Hepatocyte (in vitro differentiated cells): ENCODE measurements at regions not wholly inside any gene's neighbourhood (a gene's known extent, or its start where the extent isn't known, plus 50 kb on each side); places are given as distances from the start of the nearest gene placed in this dataset.

ENCODE experiments used
- DNase-seq: peaks from one replicate; pipeline ENCODE4 v3.0.0-alpha.2; 2016; ENCODE audit warnings: low spot score
- H2AFZ ChIP-seq: fragments of 200-600 bp; sonication (generic); 2 replicates; pipeline ENCODE4 v1.6.0; 2016; ENCODE audit warnings: antibody characterized with exemption, mild to moderate bottlenecking
- H3K27ac ChIP-seq: fragments of 200-600 bp; sonication (generic); 2 replicates; pipeline ENCODE4 v1.5.1; 2016; ENCODE audit warnings: mild to moderate bottlenecking
- H3K27me3 ChIP-seq: fragments of 200-600 bp; sonication (generic); 2 replicates; pipeline ENCODE4 v1.6.1; 2016
- H3K36me3 ChIP-seq: fragments of 200-600 bp; sonication (generic); replicated peaks from 2 replicates; pipeline ENCODE4 v1.5.1; 2016; ENCODE audit warnings: low read depth; ENCODE audit not compliant: insufficient read depth
- H3K4me1 ChIP-seq: fragments of 200-600 bp; sonication (generic); 2 replicates; pipeline ENCODE4 v1.5.1; 2016; ENCODE audit warnings: mild to moderate bottlenecking, moderate library complexity; ENCODE audit not compliant: insufficient read depth
- H3K4me2 ChIP-seq: fragments of 200-600 bp; sonication (generic); 2 replicates; pipeline ENCODE4 v1.6.0; 2016
- H3K4me3 ChIP-seq: fragments of 200-600 bp; sonication (generic); 2 replicates; pipeline ENCODE4 v1.5.1; 2016; ENCODE audit warnings: mild to moderate bottlenecking
- H3K79me2 ChIP-seq: fragments of 200-600 bp; sonication (generic); 2 replicates; pipeline ENCODE4 v1.6.0; 2017; ENCODE audit warnings: mild to moderate bottlenecking
- H3K9me2 ChIP-seq: fragments of 200-600 bp; sonication (generic); replicated peaks from 2 replicates; pipeline ENCODE4 v1.6.0; 2017; ENCODE audit warnings: mild to moderate bottlenecking; ENCODE audit not compliant: insufficient read depth
- H3K9me3 ChIP-seq: fragments of 200-600 bp; sonication (generic); 2 replicates; pipeline ENCODE4 v1.5.1; 2016; ENCODE audit warnings: low read depth, mild to moderate bottlenecking
- H4K20me1 ChIP-seq: fragments of 200-600 bp; sonication (generic); 2 replicates; pipeline ENCODE4 v1.6.0; 2016; ENCODE audit warnings: mild to moderate bottlenecking; ENCODE audit not compliant: insufficient read depth, poor library complexity, severe bottlenecking
- EZH2 ChIP-seq: fragments of 200-600 bp; sonication (generic); IDR thresholded peaks from 2 replicates; pipeline ENCODE4 v1.6.1; 2016; ENCODE audit warnings: antibody characterized with exemption, mild to moderate bottlenecking, borderline replicate concordance
- EZH2phosphoT487 ChIP-seq: fragments of 200-600 bp; sonication (generic); IDR thresholded peaks from one replicate; pipeline ENCODE4 v1.6.1; 2018; ENCODE audit warnings: antibody characterized with exemption, mild to moderate bottlenecking, low read depth, moderate library complexity; ENCODE audit not compliant: unreplicated experiment, severe bottlenecking
- WGBS: methylation state at CpG from one replicate; pipeline ENCODE4 v1.1.6; 2016; ENCODE audit warnings: low lambda C conversion rate; ENCODE audit errors: missing lambda C conversion rate; 5-methylcytosine and 5-hydroxymethylcytosine counted together
- TF ChIP-seq, protein P1 (sequence below): fragments of 200-600 bp; sonication (generic); IDR thresholded peaks from 2 replicates; pipeline ENCODE4 v1.5.1; 2016; ENCODE audit warnings: antibody characterized with exemption, mild to moderate bottlenecking; ENCODE audit not compliant: poor library complexity

- Histone ChIP-seq H3K4me2 (no peak overlapping the region), H3K27me3 (no peaks in the 10 kb centered on the region), H3K27ac (no peak overlapping the region), H3K9me2 (no peaks in the 10 kb centered on the region), H2AFZ (no peak overlapping the region), H3K9me3 (no peaks in the 10 kb centered on the region), H3K36me3 (no peaks in the 10 kb centered on the region), H4K20me1 (no peaks in the 10 kb centered on the region), H3K4me1 (no peaks in the 10 kb centered on the region), H3K4me3 (no peak overlapping the region), H3K79me2 (no peaks in the 10 kb centered on the region)
- TF ChIP-seq EZH2phosphoT487, result no peak
- TF ChIP-seq, protein P1, sequence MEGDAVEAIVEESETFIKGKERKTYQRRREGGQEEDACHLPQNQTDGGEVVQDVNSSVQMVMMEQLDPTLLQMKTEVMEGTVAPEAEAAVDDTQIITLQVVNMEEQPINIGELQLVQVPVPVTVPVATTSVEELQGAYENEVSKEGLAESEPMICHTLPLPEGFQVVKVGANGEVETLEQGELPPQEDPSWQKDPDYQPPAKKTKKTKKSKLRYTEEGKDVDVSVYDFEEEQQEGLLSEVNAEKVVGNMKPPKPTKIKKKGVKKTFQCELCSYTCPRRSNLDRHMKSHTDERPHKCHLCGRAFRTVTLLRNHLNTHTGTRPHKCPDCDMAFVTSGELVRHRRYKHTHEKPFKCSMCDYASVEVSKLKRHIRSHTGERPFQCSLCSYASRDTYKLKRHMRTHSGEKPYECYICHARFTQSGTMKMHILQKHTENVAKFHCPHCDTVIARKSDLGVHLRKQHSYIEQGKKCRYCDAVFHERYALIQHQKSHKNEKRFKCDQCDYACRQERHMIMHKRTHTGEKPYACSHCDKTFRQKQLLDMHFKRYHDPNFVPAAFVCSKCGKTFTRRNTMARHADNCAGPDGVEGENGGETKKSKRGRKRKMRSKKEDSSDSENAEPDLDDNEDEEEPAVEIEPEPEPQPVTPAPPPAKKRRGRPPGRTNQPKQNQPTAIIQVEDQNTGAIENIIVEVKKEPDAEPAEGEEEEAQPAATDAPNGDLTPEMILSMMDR, result no peak
- no peak for TF ChIP-seq EZH2
- 88% methylated on average over 5 of the region's 5 CpGs for WGBS
- DNase-seq, result no peak
Measured at GRCh38 chr3:54028372-54028771, 94.0 kb upstream of the CACNA2D3 start.

DNA sequence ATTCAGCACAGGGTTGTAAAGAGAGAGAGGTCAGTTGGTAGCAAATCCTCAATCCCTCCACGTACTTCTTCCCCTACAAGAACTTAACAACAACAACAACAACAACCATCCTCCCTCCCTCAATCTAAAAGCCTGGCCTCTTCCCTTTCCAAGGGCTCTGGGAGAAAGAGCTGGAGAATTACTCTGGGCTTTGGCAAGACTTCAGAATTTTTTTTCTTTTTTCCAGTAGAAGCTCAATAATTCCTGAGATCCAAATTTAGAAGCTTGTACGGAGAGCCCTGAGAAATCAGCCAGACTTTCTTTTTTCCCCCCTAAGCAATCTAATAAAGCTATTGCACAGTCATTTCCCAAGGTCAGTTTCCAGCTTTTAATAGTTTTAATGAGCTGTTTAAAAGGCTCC lies 95.8 kb upstream of the CACNA2D3 start:
- 53% methylated on average over 2 of the region's 2 CpGs for WGBS
- H3K36me3 ChIP-seq, result no peaks in the 10 kb centered on the region
- no peaks in the 10 kb centered on the region for H3K27me3 ChIP-seq
- TF ChIP-seq, protein P1, result no peak
- no peak for TF ChIP-seq EZH2
- TF ChIP-seq EZH2phosphoT487, result no peak
- no peaks in the 10 kb centered on the region for H3K4me1 ChIP-seq
- no peaks in the 10 kb centered on the region for H3K9me2 ChIP-seq
- H2AFZ ChIP-seq, result no peak overlapping the region
- H3K4me2 ChIP-seq, result no peak overlapping the region
- H3K27ac ChIP-seq, result peak overlapping the region; percentile 35
- no peaks in the 10 kb centered on the region for H3K9me3 ChIP-seq
- H3K79me2 ChIP-seq, result no peaks in the 10 kb centered on the region
- H4K20me1 ChIP-seq, result no peaks in the 10 kb centered on the region
- peak; percentile 28 for DNase-seq
- H3K4me3 ChIP-seq, result no peak overlapping the region

GRCh38 chr3:54021071-54021470 lies 101.3 kb upstream of the CACNA2D3 start:
- Histone ChIP-seq H3K9me2 (no peaks in the 10 kb centered on the region), H3K4me2 (no peak overlapping the region)

More at GRCh38 chr3:54021071-54021470, 101.3 kb upstream of the CACNA2D3 start:
- H3K4me1 ChIP-seq, result no peaks in the 10 kb centered on the region
- H3K36me3 ChIP-seq, result no peaks in the 10 kb centered on the region
- no peaks in the 10 kb centered on the region for H3K79me2 ChIP-seq
- H3K9me3 ChIP-seq, result no peaks in the 10 kb centered on the region
- H3K4me3 ChIP-seq, result no peak overlapping the region
- H2AFZ ChIP-seq, result no peak overlapping the region
- no peak for DNase-seq
- H3K27ac ChIP-seq, result no peak overlapping the region
- H4K20me1 ChIP-seq, result no peaks in the 10 kb centered on the region
- WGBS, result 88% methylated on average over 3 of the region's 3 CpGs
- no peaks in the 10 kb centered on the region for H3K27me3 ChIP-seq
- TF ChIP-seq EZH2phosphoT487 (no peak), EZH2 (no peak)
- TF ChIP-seq, protein P1, result no peak
